HG03439 (cell line): ENCODE measurements at regions not wholly inside any gene's neighbourhood (a gene's known extent, or its start where the extent isn't known, plus 50 kb on each side); places are given as distances from the start of the nearest gene placed in this dataset.

Experiments used
- ATAC-seq: cut with Tn5 transposase; IDR thresholded peaks from one replicate; pipeline ENCODE4 v1.9.1; 2021; ENCODE audit warnings: mild to moderate bottlenecking, moderate library complexity; ENCODE audit not compliant: unreplicated experiment

DNA sequence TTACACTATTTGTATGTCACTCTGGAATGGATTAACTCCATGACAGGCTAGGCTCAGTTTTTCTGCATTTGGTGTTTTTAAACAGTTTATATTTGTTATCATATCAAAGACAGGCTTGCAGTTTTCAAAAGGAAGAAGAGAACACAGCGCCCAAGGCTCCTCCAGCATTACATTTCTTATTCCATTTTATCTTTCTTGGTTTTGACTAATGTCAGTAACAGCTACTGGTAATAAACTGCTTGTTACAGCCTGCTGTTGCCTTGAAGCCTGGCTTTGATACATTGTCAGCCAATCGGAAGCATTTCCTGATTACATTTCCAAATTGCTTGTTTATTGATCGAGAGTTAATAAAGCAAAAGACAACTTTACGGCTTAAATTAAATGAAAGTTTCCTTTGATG, 166.0 kb upstream of the MDFIC start:
- ATAC-seq, result no peak

DNA sequence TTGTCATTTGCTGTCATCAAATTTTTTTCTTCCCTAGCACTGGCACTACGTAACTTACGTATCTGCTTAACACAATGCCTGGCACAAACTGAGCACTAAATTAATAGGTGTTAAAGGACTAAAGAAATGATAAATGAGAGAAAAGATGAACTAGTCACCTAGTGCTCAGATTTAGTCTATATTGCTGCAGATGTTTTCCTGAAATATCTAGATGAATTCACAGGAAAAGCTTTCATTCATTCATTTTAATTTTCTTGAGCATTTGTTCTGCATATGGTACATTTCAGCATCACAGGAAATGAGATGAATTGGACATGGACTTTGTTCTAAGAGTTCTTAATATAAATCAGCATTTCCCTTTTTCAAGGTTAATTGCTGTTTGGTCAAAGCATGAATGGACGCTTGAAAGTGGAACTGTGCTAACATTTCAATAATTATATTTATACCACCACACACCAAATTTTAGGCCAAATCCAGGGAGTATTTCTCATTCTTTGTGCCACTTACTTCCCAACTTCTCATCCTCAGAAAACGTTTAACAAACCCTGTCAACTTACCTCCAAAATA, 163.2 kb upstream of the MDFIC start:
- no peak for ATAC-seq

DNA sequence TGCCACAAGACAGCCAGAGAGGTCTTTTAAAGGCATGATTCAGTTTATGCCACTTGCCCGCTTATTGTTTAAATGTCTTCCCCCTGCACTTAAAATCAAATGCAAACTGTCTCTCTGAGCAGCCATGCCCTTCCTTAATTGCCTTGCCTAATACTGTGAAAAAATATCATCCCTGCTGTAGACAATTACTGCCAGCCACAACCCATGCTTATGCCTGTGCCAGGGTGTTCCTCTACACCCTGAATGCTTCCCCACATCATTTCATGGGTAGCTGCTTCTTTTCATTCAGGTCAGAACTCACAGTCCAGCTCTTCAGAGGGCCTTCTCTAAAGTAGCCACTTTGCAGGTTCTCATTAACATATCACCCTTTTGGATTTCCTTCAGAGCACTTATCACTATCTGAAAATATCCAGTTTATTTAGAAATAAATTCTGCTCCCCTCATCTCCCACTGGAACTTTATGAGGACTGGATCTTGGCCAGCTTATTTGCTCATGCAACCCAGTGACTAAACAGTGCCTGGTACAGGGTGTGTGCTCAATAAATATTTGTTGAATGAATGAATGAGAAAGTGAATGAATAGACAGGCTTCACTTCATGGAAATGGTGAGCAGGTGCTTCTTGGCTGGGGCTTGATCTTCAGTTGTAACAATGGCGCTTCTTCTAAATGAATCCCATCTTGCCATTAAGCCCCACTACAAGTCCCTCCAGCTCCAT, 162.4 kb upstream of the MDFIC start:
- ATAC-seq, result no peak

DNA sequence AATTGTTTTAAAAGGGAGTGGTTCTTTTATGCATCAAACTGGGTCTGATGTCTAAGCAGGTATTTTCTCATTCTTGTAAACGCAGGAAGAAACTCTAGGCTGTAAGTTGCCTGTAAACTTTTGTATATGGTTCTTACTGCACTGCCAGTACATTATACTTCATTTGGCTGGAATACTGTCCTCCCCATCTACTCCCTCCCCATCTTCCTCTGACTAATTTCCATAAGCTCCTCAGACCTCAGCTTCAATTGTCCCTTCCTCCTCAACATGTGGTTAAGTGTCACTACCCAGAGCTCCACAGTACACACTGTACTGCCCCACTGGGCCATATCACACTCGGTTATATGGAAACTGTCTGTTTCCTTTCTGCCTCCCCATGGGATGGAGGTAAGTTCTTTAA, 161.4 kb upstream of the MDFIC start:
- ATAC-seq, result no peak

GRCh38 chr7:114761973-114762372, 159.9 kb upstream of the MDFIC start:
- no peak for ATAC-seq

GRCh38 chr7:114765331-114766040, 156.4 kb upstream of the MDFIC start:
- ATAC-seq, result no peak

DNA sequence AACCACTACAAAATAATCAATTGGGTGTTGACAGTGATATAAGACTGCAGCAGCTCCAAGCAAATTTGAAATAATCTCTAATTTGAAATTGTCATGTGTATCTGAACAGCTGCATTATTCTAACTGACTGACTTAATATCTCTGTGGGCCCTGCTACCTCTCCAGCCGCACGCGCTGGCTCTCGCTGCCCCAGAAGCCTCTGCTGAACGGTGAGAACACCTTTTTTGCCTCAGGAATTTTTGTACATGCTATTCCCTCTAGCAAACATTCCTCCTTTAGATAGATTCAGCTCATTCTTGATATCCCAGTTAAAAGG, 155.9 kb upstream of the MDFIC start:
- no peak for ATAC-seq

DNA sequence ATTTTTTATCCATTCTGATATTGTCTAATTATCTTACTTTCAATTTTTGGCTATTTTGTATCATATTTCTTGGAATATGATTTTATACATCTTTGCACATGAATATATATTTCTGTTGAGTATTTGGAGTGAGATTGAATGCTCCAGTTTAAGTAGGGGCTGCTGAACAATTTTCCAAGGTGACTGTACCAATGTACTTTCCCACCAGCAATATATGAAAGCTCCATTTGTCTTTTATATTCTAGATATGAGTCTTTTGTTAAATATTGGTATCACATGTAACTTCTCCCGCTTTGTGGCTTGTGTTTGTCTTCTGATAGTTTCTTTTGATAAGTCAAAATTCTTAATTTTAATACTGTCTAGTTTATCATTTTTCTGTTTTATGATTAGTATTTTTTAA, 144.6 kb upstream of the MDFIC start:
- ATAC-seq, result no peak

DNA sequence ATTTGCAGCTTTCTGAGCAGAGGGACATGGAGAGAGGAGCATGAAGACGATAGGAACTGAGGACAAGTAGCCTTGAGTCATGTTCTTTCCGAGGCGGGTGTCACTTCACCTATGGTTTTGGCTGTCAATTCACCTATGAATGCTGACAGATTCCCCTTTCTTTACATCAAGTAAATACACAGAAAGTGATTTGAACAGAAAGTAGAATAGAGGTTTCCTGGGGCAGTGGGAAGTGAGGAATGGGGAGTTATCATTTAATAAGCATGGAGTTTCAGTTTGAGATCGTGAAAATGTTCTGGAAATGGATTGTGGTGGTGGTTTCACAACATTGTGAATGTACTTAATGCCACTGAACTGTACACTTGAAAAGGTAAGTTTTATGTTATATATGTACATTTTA, 138.4 kb upstream of the MDFIC start:
- no peak for ATAC-seq

GRCh38 chr7:114784177-114784576, 137.7 kb upstream of the MDFIC start:
- no peak for ATAC-seq

- no peak for ATAC-seq
Observed at GRCh38 chr7:114784746-114785145, 137.1 kb upstream of the MDFIC start.

- ATAC-seq, result no peak
Observed at GRCh38 chr7:114785496-114785895, 136.4 kb upstream of the MDFIC start.

GRCh38 chr7:114786455-114786854, 135.4 kb upstream of the MDFIC start:
- ATAC-seq, result no peak

- ATAC-seq, result no peak
Observed at GRCh38 chr7:114787556-114787955, 134.3 kb upstream of the MDFIC start.

- ATAC-seq, result no peak
Observed at GRCh38 chr7:114788706-114789105, 133.2 kb upstream of the MDFIC start.

DNA sequence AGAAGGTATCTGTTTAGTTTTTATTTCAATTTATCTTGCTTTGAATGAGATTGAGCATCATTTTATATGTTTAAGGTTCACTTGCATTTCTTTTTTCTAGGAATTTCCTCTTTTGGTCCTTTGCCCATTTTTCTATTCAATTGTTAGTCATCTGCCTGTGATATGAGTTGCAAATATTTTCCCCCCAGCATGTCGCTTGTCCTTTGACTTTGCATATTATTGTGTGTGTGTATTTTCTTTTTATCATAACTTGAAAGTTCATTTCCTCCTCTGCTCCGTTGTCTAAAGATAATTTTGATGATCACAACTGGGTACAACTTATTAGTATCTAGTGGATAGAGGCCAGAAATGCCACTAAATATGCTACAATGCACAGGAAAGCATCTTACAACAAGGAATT, 132.7 kb upstream of the MDFIC start:
- no peak for ATAC-seq

GRCh38 chr7:114789871-114790311, 132.0 kb upstream of the MDFIC start:
- no peak for ATAC-seq

DNA sequence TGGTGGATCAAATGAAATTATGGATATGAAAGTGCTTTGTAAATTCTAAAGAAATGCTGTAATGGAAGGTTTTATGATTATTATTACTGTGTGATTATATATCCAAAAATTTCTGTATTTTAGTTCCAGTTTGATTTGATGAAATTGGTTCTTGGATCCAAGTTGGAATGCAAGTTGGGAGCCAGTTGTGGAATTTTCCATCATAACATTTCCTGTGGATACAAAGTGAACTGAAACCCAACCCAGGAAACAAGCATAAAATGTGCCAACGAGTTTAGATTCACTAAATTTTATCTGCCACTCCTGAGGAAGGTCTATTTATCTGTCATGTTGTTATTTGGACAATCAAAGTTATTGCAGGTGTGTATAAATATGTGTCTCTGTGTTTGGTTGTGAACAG, 131.4 kb upstream of the MDFIC start:
- no peak for ATAC-seq

DNA sequence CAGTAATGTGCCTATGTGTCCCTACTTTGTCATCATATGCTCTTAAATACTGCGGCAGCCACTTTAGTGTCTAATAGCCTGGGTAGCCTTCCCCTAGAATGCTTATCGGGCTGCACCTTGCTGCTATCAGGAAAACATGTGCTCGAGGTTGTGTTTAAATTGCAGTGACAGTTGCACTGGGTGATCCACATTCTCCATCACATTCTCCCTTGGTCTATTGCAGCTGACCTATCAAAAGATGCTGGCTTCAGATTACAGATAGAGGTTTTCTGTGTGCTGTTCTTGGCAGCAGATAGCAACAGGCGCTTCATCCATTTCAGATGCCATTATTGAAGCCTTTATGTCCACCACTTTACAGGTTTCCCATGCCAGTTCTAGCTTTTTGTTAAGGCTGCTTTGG, 130.1 kb upstream of the MDFIC start:
- ATAC-seq, result no peak

DNA sequence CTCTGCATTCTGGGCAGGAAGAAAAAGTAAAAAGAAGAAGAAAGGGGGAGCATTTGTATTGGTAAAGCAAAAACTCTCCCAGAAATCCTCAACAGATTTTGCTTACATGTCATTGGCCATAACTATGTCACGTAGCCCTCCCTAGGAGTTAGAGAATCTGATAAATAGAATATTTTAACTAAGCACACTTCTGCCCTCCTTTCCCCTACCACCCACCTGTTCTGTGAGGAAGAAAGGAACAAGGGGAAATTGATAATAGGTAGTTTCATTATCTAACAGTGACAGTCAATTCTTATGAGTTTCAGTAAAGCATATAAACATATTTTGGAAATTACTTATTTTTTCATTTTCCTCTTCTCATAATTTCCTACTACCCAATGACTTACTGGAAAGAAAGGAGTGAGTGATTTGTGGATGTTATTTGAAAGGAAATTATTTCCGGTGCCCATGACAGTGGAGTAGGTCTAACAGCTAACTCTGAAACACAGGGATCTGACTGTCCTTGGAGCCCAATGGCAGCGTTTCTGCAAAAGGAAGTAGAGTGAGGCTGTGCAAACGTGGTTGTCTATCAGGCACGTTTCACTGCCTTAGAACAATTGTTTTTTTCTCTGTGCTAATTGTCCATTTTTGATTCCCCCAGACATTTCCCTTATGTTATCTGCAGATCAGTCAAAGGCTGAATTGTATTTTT, 128.6 kb upstream of the MDFIC start:
- no peak for ATAC-seq

DNA sequence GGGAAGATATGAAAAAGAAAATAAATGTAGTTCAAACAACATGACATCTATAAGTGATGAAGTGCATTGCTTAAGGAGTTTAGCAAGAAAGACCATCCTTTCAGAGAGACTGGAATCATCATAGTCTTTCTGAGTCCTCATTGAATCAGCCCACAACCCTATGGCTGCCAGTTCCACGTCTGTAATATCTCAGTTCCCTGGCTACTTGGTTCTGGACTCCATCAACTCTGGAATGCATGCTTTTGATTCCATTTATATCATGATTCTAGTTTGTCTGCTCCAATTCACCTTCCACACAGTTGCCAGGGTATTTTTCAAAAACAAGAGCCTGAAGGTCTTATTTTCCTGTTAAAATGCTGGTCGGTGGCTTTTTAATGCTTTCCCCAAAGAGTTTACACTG, 126.4 kb upstream of the MDFIC start:
- ATAC-seq, result no peak

DNA sequence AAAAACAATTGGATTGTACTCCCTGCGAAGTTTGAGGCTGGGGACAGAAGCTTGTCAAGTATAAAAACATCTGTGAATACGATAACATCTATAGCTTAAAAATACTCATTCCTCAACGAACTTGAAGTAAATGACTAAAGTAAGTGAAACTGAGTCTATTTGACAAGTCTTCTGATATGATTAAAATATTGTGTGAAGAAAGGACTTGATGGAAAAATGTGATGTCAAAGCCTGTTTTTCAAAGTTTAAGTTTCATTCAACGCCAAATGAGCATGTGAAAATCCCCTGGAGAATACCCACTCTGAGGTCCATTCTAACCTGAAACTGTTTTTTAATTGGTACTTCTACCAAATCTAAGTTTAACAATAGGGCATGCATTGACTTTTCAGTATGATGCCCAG, 122.3 kb upstream of the MDFIC start:
- no peak for ATAC-seq
